ENCODE measurements at regions not wholly inside any gene's neighbourhood (a gene's known extent, or its start where the extent isn't known, plus 50 kb on each side); places are given as distances from the start of the nearest gene placed in this dataset.

DNA sequence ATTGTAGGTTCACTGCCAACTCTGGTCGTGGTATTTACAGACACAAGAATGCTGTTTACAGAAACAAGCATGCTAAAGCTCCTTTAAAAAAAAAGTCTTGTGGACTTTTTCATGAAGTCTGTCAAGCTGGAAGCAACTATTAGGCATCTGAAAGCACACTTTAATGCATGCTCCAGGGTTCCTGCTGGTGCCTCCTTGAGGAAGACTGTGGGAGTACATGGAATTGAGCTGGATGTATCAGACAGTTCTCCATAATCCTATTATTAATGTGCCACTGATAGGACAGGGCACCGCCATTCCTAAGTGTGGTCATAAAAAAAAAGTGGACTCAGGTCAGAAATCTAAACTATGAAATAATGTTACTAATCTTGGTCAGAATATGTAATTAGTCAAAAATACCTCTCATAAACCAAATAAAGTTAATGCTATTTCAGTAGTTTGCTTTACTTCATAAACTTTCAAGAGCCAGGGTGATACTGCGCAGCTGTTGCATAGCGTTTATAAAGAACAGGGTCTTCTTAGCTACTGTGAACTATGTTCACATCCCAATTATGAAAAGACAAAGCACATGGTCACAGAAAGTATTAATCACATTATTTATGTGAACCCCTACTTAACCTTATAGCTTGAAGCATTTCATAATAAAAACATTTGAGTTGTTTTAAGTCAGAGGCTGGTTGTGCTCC, 390.8 kb upstream of the PTGER4 start:
- POLR2A ChIA-PET (ENCODE audit: low non-redundant PET) = no interaction called here
- DNase-seq (ENCODE audit: low spot score) = peak; percentile 11
- BruUV-seq (replicated peaks) = no TSS peak

DNA sequence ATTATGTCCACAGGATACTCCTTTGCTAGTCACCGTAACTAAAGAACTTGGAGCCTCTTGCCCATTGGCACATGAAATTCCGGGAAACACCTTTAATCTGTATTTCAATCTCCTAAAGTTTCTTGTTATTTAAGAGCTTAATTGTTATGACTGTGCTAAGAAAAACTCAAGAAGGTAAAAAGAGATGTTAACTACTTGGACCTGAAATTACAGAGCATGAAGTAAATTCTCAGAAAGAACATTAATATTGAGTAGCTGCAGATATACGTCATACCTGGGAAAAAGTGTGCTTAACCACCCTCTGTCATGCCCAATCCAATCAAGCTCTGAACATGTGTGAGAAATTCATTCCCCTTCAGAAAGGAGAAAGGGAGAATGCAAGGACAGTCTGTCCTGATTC, 394.9 kb upstream of the PTGER4 start:
- H3K4me3 ChIP-seq (ENCODE audit: low read depth, low read length, poor library complexity, severe bottlenecking) = no peak overlapping the region
- no peaks in the 10 kb centered on the region for H3K36me3 ChIP-seq (ENCODE audit: insufficient read depth, low read length, poor library complexity, severe bottlenecking)
- intact Hi-C loops (cut with micrococcal nuclease; ENCODE audit: unreplicated experiment) = no loop called here
- H3K27ac ChIP-seq (ENCODE audit: low read depth, low read length, poor library complexity, severe bottlenecking) = no peak overlapping the region
- DNase-seq (ENCODE audit: low spot score) = no peak
- no peaks in the 10 kb centered on the region for H3K4me1 ChIP-seq (ENCODE audit: insufficient read depth, low read length, poor library complexity, severe bottlenecking)
- no peak for TF ChIP-seq CTCF (conservative IDR thresholded peaks at IDR 0.05; ENCODE audit: low read depth, low read length)
- no peak for TF ChIP-seq EZH2 (IDR thresholded peaks at IDR 0.05; ENCODE audit: borderline replicate concordance, low read depth, low read length, poor library complexity, severe bottlenecking)
- H3K27me3 ChIP-seq (replicated peaks; ENCODE audit: insufficient read depth, low read depth, low read length, poor library complexity) = no peaks in the 10 kb centered on the region
- ChIA-PET POLR2A (ENCODE audit: low non-redundant PET) (no interaction called here), CTCF (no interaction called here)
- H3K9me3 ChIP-seq (ENCODE audit: low read depth, low read length, poor library complexity, severe bottlenecking) = no peaks in the 10 kb centered on the region
- no TSS peak for BruUV-seq (replicated peaks)

More for the DNA sequence above, 390.8 kb upstream of the PTGER4 start:
- no peaks in the 10 kb centered on the region for H3K4me1 ChIP-seq (ENCODE audit: insufficient read depth, low read length, poor library complexity, severe bottlenecking)
- CTCF ChIA-PET = no interaction called here
- H3K4me3 ChIP-seq (ENCODE audit: low read depth, low read length, poor library complexity, severe bottlenecking) = no peak overlapping the region
- H3K27me3 ChIP-seq (replicated peaks; ENCODE audit: insufficient read depth, low read depth, low read length, poor library complexity) = no peaks in the 10 kb centered on the region
- no peak for TF ChIP-seq EZH2 (IDR thresholded peaks at IDR 0.05; ENCODE audit: borderline replicate concordance, low read depth, low read length, poor library complexity, severe bottlenecking)
- TF ChIP-seq CTCF (conservative IDR thresholded peaks at IDR 0.05; ENCODE audit: low read depth, low read length) = peak; percentile 43
- H3K27ac ChIP-seq (ENCODE audit: low read depth, low read length, poor library complexity, severe bottlenecking) = no peak overlapping the region
- no peaks in the 10 kb centered on the region for H3K36me3 ChIP-seq (ENCODE audit: insufficient read depth, low read length, poor library complexity, severe bottlenecking)
- no peaks in the 10 kb centered on the region for H3K9me3 ChIP-seq (ENCODE audit: low read depth, low read length, poor library complexity, severe bottlenecking)
- intact Hi-C loops (cut with micrococcal nuclease; ENCODE audit: unreplicated experiment) = no loop called here

DNA sequence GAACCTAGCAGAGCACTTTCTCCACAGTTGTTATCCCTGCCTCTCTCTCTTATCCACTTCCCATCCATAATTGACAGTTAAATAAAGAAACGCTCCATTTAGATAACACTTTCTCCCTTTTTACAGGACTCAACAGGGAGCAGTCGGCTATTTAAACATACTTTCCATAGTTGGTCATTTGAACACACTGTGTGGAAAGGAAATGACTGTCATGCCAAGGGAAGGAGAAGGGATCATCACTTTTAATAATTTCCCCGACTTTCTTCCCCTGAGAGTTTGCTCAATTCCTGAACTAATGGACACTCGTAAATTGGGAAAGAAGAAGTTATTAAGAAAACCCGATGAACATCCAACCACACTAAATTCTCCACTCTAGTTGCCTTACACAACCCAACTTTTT, 400.8 kb upstream of the PTGER4 start:
- BruUV-seq (replicated peaks) = no TSS peak
- ChIA-PET POLR2A (ENCODE audit: low non-redundant PET) (no interaction called here), CTCF (no interaction called here)
- Histone ChIP-seq H3K36me3 (ENCODE audit: insufficient read depth, low read length, poor library complexity, severe bottlenecking) (no peaks in the 10 kb centered on the region), H3K4me1 (ENCODE audit: insufficient read depth, low read length, poor library complexity, severe bottlenecking) (peaks cover 5% of the 10 kb centered on the region), H3K27me3 (replicated peaks; ENCODE audit: insufficient read depth, low read depth, low read length, poor library complexity) (no peaks in the 10 kb centered on the region), H3K9me3 (ENCODE audit: low read depth, low read length, poor library complexity, severe bottlenecking) (no peaks in the 10 kb centered on the region), H3K27ac (ENCODE audit: low read depth, low read length, poor library complexity, severe bottlenecking) (no peak overlapping the region), H3K4me3 (ENCODE audit: low read depth, low read length, poor library complexity, severe bottlenecking) (no peak overlapping the region)
- peak; percentile 46 for DNase-seq (ENCODE audit: low spot score)
- TF ChIP-seq EZH2 (IDR thresholded peaks at IDR 0.05; ENCODE audit: borderline replicate concordance, low read depth, low read length, poor library complexity, severe bottlenecking) (no peak), CTCF (conservative IDR thresholded peaks at IDR 0.05; ENCODE audit: low read depth, low read length) (no peak)
- intact Hi-C loops (cut with micrococcal nuclease; ENCODE audit: unreplicated experiment) = no loop called here

Data from A673 (cell line).